ENCODE measurements at regions not wholly inside any gene's neighbourhood (a gene's known extent, or its start where the extent isn't known, plus 50 kb on each side); places are given as distances from the start of the nearest gene placed in this dataset.

DNA sequence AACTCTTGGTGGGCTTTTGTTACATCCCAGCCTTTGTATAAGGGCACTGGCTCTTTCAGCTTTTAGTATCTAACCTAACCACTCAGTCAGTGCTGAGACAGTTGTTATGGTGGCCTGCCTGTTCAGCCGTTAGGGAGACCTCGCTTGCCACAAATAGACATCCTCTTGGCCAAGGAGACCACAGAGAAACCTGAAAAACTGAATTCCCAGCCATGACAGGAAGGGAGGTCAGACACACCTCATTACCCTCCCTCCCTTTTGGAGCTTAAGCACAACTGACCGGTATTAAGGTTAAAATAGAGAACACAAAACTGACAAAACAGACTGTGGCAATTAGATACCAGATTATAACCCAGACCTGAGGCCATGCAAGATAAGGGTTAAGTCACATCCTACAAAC lies 1639.3 kb downstream of the RPA4 start:
- CTCF ChIA-PET (ENCODE audit: low intra/inter-chr PET ratio) = no interaction called here
- DNase-seq (ENCODE audit: extremely low read depth in 1 of 4, low spot score in 3 of 4) = no peak
- Histone ChIP-seq H2AFZ (ENCODE audit: low read depth, low read length) (no peak overlapping the region), H3K9me3 (replicated peaks; ENCODE audit: control insufficient read depth, insufficient read depth, low read depth, low read length) (no peaks in the 10 kb centered on the region), H3K36me3 (ENCODE audit: control insufficient read depth, insufficient read depth, low read length) (no peaks in the 10 kb centered on the region), H3K79me2 (ENCODE audit: control insufficient read depth, insufficient read depth, low read length) (no peaks in the 10 kb centered on the region), H3K27me3 (ENCODE audit: control insufficient read depth in 2 of 2, insufficient read depth in 2 of 2, low read length in 2 of 2) (no peaks in the 10 kb centered on the region), H3K27ac (ENCODE audit: extremely low read depth, low read depth, low read length) (no peak overlapping the region), H3K4me2 (ENCODE audit: insufficient read depth, low read length) (no peak overlapping the region), H4K20me1 (replicated peaks; ENCODE audit: control insufficient read depth, insufficient read depth, low read length) (no peaks in the 10 kb centered on the region), H3K4me1 (replicated peaks in 1 of 2; ENCODE audit: control insufficient read depth in 2 of 2, insufficient read depth in 2 of 2, low read length in 2 of 2) (no peaks in the 10 kb centered on the region), H3K9ac (ENCODE audit: insufficient read depth in 1 of 2, low read depth in 2 of 2, low read length in 2 of 2) (no peak overlapping the region), H3K4me3 (no peak overlapping the region), H3K9me1 (ENCODE audit: control insufficient read depth, insufficient read depth, low read length) (no peaks in the 10 kb centered on the region)
- FAIRE-seq = no peak
- intact Hi-C loops (cut with micrococcal nuclease) (no loop called here), in situ Hi-C loops (cut with MboI) (no loop called here)
- no peak for ATAC-seq
- BruUV-seq (replicated peaks) = no TSS peak
- 0% methylated on average over 1 of the region's 3 CpGs for WGBS (ENCODE audit: insufficient coverage, low coverage, missing lambda C conversion rate)
- TF ChIP-seq TBL1XR1 (IDR thresholded peaks at IDR 0.05; ENCODE audit: low read length in 2 of 2) (no peak), ZNF589 (CRISPR knock-in tag; IDR thresholded peaks at IDR 0.05; ENCODE audit: low read depth) (no peak)
- POLR2A ChIA-PET = no interaction called here

DNA sequence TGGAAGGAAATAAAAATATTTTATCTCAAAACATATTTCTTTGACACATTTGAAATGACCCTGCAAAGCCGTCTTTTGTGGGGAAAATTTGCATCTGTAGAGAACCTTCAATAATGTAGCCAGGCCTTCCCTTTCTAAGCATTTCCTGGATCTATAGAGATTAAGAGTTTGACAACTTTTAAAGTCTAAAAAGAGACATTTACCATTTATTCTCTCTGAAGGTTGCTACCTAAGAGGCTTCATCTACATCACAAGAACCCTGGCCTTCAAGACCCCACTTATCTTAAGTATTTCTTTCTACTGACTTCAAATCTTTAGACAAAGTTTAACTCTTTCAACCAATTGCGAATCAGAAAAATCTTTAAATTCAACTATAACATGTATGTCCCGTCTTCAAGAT lies 1639.8 kb downstream of the RPA4 start:
- WGBS (ENCODE audit: insufficient coverage, low coverage, missing lambda C conversion rate) = 2% methylated on average over 3 of the region's 3 CpGs
- ATAC-seq = no peak

More for the DNA sequence above, 1639.8 kb downstream of the RPA4 start:
- Histone ChIP-seq H3K9me3 (replicated peaks; ENCODE audit: control insufficient read depth, insufficient read depth, low read depth, low read length) (no peaks in the 10 kb centered on the region), H4K20me1 (replicated peaks; ENCODE audit: control insufficient read depth, insufficient read depth, low read length) (no peaks in the 10 kb centered on the region), H3K9me1 (ENCODE audit: control insufficient read depth, insufficient read depth, low read length) (no peaks in the 10 kb centered on the region), H3K36me3 (ENCODE audit: control insufficient read depth, insufficient read depth, low read length) (no peaks in the 10 kb centered on the region), H3K27me3 (ENCODE audit: control insufficient read depth in 2 of 2, insufficient read depth in 2 of 2, low read length in 2 of 2) (no peaks in the 10 kb centered on the region), H3K79me2 (ENCODE audit: control insufficient read depth, insufficient read depth, low read length) (no peaks in the 10 kb centered on the region), H3K27ac (ENCODE audit: extremely low read depth, low read depth, low read length) (no peak overlapping the region), H3K4me1 (replicated peaks in 1 of 2; ENCODE audit: control insufficient read depth in 2 of 2, insufficient read depth in 2 of 2, low read length in 2 of 2) (no peaks in the 10 kb centered on the region), H2AFZ (ENCODE audit: low read depth, low read length) (no peak overlapping the region), H3K4me2 (ENCODE audit: insufficient read depth, low read length) (no peak overlapping the region), H3K9ac (ENCODE audit: insufficient read depth in 1 of 2, low read depth in 2 of 2, low read length in 2 of 2) (no peak overlapping the region), H3K4me3 (no peak overlapping the region)
- ChIA-PET POLR2A (no interaction called here), CTCF (ENCODE audit: low intra/inter-chr PET ratio) (no interaction called here)
- intact Hi-C loops (cut with micrococcal nuclease) (no loop called here), in situ Hi-C loops (cut with MboI) (no loop called here)
- no TSS peak for BruUV-seq (replicated peaks)
- FAIRE-seq (no peak), DNase-seq (ENCODE audit: extremely low read depth in 1 of 4, low spot score in 3 of 4) (no peak)
- no peak for TF ChIP-seq L3MBTL2 (IDR thresholded peaks at IDR 0.05)
- no peak for TF ChIP-seq CBX8 (IDR thresholded peaks at IDR 0.05; ENCODE audit: borderline replicate concordance, extremely low read depth, low read depth, low read length, poor library complexity, severe bottlenecking)
- no peak for TF ChIP-seq CC2D1A (IDR thresholded peaks at IDR 0.05)
- TF ChIP-seq, protein P1, sequence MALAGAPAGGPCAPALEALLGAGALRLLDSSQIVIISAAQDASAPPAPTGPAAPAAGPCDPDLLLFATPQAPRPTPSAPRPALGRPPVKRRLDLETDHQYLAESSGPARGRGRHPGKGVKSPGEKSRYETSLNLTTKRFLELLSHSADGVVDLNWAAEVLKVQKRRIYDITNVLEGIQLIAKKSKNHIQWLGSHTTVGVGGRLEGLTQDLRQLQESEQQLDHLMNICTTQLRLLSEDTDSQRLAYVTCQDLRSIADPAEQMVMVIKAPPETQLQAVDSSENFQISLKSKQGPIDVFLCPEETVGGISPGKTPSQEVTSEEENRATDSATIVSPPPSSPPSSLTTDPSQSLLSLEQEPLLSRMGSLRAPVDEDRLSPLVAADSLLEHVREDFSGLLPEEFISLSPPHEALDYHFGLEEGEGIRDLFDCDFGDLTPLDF (CRISPR knock-in tag; IDR thresholded peaks at IDR 0.05) = no peak
- TF ChIP-seq, protein P2, sequence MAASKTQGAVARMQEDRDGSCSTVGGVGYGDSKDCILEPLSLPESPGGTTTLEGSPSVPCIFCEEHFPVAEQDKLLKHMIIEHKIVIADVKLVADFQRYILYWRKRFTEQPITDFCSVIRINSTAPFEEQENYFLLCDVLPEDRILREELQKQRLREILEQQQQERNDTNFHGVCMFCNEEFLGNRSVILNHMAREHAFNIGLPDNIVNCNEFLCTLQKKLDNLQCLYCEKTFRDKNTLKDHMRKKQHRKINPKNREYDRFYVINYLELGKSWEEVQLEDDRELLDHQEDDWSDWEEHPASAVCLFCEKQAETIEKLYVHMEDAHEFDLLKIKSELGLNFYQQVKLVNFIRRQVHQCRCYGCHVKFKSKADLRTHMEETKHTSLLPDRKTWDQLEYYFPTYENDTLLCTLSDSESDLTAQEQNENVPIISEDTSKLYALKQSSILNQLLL (CRISPR knock-in tag; IDR thresholded peaks at IDR 0.05; ENCODE audit: borderline replicate concordance) = no peak
- TF ChIP-seq, protein P3, sequence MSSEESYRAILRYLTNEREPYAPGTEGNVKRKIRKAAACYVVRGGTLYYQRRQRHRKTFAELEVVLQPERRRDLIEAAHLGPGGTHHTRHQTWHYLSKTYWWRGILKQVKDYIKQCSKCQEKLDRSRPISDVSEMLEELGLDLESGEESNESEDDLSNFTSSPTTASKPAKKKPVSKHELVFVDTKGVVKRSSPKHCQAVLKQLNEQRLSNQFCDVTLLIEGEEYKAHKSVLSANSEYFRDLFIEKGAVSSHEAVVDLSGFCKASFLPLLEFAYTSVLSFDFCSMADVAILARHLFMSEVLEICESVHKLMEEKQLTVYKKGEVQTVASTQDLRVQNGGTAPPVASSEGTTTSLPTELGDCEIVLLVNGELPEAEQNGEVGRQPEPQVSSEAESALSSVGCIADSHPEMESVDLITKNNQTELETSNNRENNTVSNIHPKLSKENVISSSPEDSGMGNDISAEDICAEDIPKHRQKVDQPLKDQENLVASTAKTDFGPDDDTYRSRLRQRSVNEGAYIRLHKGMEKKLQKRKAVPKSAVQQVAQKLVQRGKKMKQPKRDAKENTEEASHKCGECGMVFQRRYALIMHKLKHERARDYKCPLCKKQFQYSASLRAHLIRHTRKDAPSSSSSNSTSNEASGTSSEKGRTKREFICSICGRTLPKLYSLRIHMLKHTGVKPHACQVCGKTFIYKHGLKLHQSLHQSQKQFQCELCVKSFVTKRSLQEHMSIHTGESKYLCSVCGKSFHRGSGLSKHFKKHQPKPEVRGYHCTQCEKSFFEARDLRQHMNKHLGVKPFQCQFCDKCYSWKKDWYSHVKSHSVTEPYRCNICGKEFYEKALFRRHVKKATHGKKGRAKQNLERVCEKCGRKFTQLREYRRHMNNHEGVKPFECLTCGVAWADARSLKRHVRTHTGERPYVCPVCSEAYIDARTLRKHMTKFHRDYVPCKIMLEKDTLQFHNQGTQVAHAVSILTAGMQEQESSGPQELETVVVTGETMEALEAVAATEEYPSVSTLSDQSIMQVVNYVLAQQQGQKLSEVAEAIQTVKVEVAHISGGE (CRISPR knock-in tag; IDR thresholded peaks at IDR 0.05) = no peak
- no peak for TF ChIP-seq ZC3H8 (IDR thresholded peaks at IDR 0.05)
- no peak for TF ChIP-seq TBL1XR1 (IDR thresholded peaks at IDR 0.05; ENCODE audit: low read length in 2 of 2)
